ENCODE measurements at regions not wholly inside any gene's neighbourhood (a gene's known extent, or its start where the extent isn't known, plus 50 kb on each side); places are given as distances from the start of the nearest gene placed in this dataset.
A peak's percentile ranks its signal among the peaks of the same experiment; 100 is the strongest.
"Not testable (repeated sequence)": the region's sequence is repeated elsewhere in the genome, so short reads cannot be mapped to it uniquely, and the experiment has no call there.

DNA sequence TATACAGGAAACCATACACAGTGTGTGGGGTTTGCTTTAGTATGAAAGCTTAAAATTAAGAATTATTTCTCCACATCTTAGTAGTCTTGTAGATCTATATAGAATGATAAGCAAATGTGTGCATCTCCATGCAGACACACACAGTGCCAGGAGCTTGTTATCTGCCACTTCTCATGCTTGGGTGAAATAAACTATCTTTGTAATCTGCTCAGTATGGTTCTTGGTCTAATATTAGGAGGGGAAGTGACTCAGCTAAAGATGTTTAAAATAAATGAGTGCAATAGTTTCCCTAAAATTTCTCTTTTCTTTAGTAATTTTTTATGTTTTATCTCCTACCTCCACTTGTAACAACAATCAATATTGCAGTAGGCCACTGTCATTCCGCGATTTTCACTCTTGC lies 689.6 kb downstream of the TAF11L14 start:
- no peak for DNase-seq (ENCODE audit: low read depth)

DNA sequence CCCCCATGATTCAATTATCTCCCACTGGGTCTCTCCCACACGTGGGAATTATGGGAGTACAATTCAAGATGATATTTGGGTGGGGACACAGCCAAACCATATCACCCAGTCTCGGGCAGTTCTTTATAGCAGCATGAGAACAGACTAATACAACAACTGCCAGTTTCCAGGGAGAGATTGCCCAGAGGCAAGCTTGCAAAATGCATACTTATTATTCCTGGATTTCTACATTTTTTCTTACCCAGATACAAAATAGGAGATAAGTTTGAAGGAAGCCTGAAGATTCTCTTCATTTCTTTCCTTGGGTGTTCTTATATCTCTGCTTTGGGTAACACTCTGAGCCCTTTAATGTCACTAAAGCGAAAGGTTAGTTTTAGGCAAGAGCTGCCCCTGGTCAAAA lies 691.2 kb downstream of the TAF11L14 start:
- no peak for DNase-seq (ENCODE audit: low read depth)

DNA sequence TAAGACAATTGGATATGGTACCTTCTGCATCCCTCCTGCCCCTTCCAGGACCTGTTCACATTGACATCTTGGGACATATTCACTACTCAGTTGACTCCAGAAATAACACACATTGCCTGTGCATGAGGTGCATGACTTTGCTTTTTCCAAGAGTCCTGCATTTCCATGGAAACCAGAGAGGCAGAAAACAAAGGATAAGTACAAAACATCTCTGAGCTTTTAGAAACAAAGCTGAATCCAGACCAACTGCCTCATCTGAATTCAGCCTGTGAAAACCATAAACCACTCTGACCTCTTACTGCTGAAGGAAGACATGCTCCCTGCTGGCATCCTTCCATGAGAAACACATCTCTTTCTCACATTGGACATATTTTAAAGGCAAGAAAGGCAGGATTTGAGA lies 695.1 kb downstream of the TAF11L14 start:
- DNase-seq (ENCODE audit: low read depth), result no peak

DNA sequence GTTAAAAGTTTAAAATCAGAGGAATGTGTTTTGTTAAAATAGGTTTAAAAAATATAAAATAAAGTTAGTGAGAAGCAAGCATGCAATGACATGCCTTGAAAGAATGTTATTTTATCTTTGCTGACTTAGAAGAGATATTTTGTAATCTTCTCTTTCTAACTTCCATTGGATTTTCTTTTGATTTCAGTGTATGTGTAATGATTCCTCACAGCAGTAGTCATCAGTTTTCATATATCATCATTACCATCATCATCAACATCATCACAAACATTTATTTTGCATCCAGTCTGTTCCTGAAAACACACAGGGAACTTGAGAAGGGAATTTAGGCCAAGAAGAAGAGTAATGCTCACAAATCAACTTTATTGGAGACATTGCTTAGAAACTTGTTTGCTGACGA lies 699.6 kb downstream of the TAF11L14 start:
- no peak for DNase-seq (ENCODE audit: low read depth)

DNA sequence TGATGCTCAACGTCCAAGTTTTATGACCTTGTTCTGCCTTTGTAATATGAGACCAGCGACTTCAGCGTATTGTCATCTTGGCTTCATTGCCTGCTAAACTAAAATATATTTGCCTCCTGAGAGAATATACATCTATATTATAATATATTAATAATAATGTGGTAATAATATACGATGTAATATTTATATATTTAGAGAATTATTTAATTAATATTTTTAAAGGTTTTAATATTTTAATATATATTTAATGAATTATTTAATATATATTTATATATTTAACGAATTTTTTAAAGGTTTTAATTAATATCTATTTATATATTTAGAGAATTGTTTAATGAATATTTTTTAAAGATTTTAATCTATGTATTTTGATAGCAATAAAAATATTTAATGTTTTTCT lies 700.7 kb downstream of the TAF11L14 start:
- DNase-seq (ENCODE audit: low read depth), result no peak

DNA sequence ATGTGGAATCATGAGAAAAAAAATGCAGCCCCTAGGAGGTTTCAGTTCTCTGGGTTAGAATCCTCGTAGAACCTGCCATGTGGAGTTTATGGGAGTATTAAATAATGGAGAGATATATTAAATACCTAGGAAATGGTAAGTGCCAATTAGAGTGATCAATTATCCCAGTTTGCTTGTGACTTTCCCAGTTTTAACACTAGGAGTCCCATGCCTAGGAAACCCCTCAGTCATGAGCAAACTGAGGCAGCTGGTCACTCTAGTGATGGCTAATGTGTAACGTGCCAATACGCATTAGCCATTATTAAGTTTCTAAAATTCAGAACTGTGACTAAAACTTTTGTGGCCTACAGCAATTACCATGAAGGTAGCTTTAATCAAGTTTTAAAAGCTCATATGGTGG lies 720.6 kb downstream of the TAF11L14 start:
- no peak for DNase-seq (ENCODE audit: low read depth)

DNA sequence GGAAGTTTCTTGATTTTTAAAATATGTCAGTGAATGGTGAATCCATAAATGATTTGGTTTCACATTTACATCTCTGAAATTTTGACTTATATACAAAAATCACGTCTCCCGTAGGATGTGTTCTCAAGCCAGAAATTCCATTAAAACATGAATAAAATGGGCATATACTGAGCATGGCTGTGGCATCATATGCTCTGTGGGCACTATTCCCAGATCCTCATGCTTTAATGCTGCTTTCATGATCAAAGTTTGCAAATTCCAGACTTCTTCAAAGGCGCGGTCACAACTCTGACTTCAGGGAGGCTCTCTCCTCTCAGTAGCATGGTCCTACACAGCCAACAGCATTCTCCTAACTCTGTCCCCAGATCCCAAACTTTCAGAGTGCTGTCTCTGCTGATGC lies 723.2 kb downstream of the TAF11L14 start:
- no peak for DNase-seq (ENCODE audit: low read depth)

DNA sequence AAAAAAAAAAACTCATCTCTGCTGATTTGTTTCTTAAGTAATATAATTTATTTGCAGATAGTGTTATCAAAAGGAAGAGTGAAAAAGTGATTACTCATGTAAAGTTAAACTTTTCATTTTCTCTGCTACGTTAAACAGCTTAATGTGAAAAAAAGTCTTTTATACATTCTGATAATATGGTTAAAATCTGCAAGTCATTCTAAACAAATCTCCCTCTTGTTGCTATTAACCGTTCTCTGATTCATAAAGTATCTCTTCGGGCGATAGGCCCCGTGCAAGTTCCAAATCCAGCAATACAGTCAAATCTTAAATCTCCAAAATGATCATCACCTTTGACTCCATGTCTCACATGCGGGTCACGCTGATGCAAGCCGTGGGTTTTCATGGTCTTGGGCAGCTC lies 732.0 kb downstream of the TAF11L14 start:
- DNase-seq (ENCODE audit: low read depth), result no peak

DNA sequence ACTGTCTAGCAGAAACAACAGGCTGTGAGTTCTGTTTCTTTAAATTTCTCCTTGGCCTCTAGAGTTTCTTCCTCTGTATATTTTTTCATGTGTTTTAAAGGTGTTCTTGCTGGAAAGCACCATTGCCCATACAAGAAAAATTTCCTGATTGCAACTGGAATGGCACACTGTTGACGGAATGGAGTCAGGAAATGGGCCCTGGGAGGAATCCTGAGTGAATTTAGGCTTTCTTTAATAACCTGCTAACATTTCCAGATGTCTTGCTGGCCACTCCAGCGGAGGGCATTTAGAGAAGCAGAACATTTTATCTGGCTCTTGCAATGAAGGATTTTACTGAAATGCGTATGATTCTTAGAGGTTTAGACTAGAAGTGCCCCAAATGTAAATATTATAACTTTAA lies 736.3 kb downstream of the TAF11L14 start:
- no peak for DNase-seq (ENCODE audit: low read depth)

DNA sequence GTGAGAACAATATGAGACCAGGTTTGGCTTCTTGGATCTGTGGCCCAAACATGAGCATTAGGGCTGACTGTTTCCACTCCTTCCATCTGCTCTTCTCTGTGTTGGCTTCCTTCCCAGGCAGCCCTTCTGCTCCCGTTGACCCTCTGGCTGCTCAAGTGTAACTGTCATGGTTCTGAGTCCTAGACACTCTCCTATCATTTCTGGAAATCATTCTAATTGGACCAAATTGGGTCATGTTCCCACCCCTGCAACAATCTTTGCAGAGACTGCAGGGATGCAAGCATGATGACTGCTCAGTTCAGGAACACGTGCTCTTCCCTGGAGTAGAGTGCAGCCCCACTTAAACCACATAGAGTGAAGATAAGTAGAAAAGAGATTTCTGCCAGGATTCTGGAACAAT lies 741.4 kb downstream of the TAF11L14 start:
- DNase-seq (ENCODE audit: low read depth), result no peak

DNA sequence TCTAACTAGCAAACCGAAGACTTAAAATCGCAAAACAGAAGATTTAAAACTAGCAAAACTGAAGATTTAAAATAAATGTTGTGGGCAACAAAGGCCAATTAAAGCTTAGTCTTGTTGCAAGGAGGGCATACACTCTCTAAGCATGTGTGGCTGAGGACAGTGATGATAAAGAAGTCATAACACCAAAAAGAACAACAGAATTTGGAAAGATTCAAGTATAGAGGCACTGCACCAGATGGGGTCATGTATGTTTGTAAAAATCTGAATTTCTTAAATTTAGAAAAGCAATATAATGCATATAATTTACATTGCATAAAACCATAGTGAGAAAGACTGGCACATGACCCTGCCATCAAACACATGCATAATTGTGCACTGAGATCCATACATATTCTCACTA lies 743.8 kb downstream of the TAF11L14 start:
- DNase-seq (ENCODE audit: low read depth), result no peak

DNA sequence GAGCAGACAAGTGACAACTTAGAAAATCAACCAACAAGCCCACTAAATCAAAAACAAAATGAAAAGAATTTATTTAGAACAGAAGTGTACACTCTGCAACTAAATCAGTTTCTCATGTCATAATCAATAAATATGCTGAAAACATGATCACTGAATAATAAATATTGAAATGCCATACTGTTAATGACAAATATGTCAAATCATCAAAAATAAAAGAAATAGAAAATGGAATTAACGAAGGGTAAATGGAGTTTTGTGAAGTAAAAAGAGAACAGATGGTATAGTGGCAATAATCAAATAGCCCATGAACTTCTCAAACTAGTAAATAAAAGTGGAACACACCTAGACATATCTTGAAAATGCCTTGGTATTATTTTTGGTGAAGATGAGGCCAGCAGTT lies 744.9 kb downstream of the TAF11L14 start:
- DNase-seq (ENCODE audit: low read depth), result no peak

DNA sequence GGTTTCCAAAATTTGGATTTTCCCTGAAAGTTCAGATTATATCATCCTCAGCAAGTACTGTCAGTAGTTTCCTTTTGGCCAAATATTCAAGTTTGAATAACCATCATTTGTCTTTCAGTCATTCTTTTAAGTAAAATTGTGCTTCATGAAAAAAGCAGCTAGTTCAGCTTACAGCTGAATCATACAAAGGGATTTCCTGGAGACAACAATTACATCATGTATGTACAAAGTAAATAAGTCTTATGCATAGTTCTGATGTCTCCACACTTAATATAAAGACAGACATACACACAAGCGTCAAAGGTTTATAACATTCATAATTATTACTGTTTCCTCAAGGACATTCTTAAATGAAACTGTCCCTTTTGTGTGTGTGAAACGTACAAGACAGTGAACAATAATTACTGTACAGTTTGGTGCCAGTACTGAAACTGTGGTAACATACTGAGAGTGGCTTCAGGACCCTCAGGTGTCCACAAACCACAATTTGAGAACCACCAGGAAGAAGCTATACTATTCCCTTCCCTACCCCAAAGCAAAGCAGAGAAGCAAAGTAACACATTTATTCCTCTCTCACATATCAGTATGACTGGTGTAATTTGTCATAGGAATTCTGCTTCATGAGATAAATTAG lies 746.6 kb downstream of the TAF11L14 start:
- DNase-seq (ENCODE audit: low read depth), result no peak

DNA sequence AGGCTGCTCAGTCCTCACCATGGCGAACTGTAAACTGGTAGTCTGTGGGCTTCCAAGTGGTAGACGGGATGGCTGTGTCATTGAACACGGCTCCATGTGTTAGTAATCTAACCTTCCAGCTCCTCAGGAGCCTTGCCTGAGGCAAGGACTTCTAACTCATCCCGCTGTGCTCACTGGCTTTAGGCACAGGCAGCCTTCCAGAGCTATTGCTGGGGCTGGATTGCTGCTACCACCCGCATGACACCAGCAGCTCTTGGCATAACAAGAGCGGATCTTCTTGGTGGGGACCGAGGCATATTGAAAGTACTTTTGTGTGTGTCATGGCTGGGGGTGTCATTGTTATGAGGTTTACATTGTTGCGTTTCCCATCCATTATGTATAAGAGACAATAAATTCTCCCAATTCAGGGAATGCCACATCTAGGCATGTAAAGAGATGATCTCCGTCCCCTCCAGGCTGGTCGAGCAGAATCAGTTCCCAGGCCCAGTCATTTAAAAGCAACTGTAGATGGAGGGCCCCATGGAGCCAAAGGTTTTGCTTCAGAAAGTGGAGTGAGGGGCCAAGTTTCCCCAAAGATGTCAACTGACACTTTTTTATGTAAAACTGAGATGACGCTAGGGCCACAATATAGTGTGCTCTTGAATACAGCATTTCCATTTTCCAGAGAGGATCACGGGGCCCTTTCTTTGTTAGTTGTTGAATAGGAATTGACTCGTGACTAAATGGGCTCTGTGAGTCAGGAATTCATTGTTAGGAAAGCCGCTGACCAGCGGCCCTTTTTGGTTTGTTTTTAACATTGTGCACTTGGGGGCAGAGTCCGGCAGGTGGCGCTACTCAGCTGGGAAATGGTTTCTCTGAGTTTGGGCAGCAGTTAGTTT lies 759.5 kb downstream of the TAF11L14 start:
- peak; percentile 2 for DNase-seq (ENCODE audit: low read depth)

DNA sequence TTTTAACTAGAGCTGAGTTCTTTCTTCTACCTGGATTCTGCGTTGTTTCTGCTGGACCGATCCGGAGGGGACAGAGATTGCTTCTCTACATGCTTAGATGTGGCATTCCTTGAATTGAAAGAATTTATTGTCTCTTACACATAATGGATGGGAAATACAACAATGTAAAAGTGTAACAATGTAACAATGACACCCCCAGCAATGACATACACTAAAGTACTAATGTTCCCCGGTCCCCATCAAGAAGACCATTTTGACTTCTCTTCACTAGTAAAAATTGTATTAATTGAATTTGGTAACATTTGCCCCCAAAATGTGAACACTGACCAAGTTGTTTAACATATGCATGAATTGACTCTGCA lies 760.2 kb downstream of the TAF11L14 start:
- no peak for DNase-seq (ENCODE audit: low read depth)

DNA sequence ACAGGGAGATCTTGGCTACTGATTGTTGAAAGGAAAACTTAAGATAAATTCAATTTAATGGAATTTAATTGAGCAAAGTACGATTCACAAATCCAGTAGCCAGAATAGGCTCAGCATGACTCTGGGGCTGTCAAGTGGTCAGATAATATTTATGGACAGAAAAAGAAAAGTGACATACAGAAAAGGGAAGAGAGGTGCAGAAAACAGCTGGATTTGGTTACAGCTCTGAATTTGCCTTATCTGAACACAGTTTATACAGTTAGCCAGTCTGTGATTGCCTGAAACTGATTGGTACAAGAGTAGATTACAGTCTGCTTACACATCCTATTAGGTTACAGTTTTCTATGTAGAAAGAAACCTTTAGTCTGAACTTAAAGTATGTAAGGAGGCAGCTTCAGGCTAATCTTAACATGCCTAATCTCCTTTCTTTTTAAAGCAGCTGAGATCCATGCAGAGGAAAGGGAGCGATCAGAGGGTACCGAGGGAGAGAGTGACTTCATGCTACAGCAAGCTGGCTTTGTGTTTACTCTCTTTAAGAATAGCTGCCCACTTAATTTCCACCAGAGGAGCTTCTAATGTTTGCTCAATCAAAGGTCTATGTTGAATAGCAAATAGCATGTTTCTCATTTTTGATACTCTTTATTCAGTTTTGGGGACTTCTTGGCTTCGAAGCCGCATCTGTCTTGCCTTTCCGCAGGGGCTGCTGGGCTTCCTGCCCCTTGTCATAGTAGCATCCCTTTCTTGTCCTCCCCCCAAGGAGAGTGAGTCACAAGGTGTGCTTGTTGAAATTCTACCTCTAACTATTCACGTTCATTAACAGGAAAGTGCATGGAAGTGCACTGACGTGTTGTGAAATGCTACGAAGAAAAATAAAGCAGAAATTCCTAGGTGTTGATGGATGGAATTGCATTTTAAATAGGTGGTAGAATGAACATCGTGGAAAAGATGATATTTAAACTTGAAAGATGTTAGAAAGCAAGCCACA lies 761.2 kb downstream of the TAF11L14 start:
- DNase-seq (ENCODE audit: low read depth), result no peak

DNA sequence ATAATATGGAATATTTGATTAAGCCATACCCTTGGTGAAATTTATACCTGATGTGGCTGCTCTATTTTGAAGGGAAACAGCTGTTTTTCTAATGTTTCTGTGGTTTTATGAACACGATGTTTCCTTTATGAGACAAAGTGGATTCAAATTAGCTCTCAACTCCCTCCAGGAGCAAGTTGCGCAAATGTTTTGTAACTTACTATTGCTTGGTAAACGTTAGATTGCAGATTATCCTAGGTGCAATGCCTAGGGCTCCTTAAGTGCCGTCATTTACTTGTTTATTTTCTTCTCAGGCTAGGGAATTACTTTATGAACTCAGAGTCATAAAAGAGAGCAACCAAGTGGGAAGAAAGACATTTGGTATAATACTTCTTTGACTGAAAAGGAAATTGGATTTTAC lies 763.1 kb downstream of the TAF11L14 start:
- no peak for DNase-seq (ENCODE audit: low read depth)

DNA sequence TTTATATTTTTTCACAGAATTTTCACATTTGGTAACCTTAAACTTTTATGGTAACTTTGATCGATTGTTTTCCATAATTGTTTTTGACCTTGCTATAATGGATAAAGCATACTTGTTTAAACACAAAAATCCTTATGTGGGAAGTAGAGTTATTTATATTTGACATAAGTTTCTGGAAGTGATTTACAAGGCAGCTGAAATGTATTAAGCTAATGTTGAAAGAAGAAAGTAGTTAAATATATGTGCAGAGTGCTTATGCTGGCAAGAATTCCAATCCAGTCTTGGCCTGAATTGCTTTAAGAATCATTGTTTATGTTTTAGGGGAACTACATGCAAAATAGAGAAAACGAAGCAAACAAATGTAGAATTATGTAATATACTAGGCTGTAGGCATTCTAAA lies 763.6 kb downstream of the TAF11L14 start:
- DNase-seq (ENCODE audit: low read depth), result no peak

DNA sequence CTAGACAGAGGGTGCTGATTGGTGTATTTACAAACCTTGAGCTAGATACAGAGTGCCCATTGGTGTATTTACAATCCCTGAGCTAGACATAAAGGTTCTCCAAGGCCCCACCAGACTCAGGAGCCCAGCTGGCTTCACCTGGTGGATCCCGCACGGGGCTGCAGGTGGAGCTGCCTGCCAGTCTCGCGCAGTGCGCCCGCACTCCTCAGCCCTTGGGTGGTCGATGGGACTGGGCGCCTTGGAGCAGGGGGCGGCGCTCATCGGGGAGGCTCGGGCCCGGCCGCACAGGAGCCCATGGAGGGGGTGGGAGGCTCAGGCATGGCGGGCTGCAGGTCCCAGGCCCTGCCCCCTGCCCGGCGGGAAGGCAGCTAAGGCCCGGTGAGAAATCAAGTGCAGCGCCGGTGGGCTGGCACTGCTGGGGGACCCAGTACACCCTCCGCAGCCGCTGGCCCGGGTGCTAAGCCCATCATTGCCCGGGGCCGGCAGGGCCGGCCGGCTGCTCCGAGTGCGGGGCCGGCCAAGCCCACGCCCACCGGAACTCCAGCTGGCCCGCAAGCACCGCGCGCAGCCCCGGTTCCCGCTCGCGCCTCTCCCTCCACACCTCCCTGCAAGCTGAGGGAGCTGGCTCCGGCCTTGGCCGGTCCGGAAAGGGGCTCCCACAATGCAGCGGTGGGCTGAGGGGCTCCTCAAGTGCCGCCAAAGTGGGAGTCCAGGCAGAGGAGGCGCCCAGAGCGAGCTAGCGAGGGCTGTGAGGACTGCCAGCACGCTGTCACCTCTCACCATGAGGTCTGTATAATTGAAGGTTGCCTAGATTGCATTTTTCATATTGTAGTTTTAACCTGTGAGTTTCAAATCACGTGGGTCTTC lies 765.4 kb downstream of the TAF11L14 start:
- not testable (repeated sequence) for DNase-seq (ENCODE audit: low read depth)

DNA sequence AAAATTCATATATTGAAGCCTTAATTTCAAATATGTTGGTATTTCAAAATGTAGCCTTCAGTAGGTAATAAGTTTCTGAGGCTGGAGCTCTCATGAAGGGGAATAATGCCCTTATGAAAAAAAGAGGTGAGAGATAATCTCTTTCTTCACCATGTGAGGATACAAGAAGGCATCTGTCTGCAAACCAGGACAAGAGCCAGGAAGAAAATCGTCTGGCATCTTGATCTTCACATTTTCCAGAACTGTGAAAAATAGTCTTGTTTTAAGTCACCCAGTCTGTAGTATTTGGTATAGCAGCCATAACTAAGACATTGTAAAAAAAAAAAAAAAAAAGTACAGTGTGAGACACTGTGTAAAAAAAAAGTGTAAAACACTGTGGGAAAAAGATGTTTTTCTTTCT lies 768.9 kb downstream of the TAF11L14 start:
- DNase-seq (ENCODE audit: low read depth), result no peak

DNA sequence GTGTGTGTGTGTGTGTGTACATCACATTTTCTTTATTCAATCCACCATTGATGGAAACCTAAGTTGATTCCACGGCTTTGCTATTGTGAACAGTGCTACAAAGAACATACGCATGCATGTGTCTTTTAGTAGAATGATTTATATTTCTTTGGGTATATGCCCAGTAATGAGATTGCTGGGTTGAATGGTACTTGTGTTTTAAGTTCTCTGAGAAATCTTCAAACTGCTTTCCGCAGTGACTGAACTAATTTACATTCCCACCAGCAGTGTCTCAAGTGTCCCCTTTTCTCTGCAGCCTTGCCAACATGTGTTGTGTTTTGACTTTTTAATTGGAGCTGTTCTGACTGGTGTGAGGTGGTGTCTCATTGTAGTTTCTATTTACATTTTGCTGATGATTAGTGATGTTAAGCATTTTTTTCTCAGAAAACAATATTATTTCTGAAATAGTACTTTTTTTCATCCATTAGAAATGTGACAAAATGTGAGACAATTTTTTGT lies 769.7 kb downstream of the TAF11L14 start:
- no peak for DNase-seq (ENCODE audit: low read depth)
